GM12873 (cell line): ENCODE measurements at regions not wholly inside any gene's neighbourhood (a gene's known extent, or its start where the extent isn't known, plus 50 kb on each side); places are given as distances from the start of the nearest gene placed in this dataset.
A peak's percentile ranks its signal among the peaks of the same experiment; 100 is the strongest.

Experiments used
- CTCF ChIP-seq: IDR thresholded peaks from 2 replicates; pipeline ENCODE4 v1.5.1; 2012; ENCODE audit warnings: low read depth, mild to moderate bottlenecking, moderate library complexity, low read length, control low read depth; ENCODE audit not compliant: insufficient read depth; ENCODE audit errors: missing control alignments

- TF ChIP-seq CTCF, result no peak
Measured at GRCh38 chr2:163897799-163898198, 162.0 kb upstream of the FIGN start.

GRCh38 chr2:163888591-163888990, 152.8 kb upstream of the FIGN start:
- no peak for TF ChIP-seq CTCF

- no peak for TF ChIP-seq CTCF
Measured at GRCh38 chr2:163887182-163887581, 151.4 kb upstream of the FIGN start.

GRCh38 chr2:163884416-163884815, 148.6 kb upstream of the FIGN start:
- TF ChIP-seq CTCF, result no peak

GRCh38 chr2:163878718-163879117, 142.9 kb upstream of the FIGN start:
- TF ChIP-seq CTCF, result peak; percentile 70

- no peak for TF ChIP-seq CTCF
Measured at GRCh38 chr2:163877316-163877715, 141.5 kb upstream of the FIGN start.

- no peak for TF ChIP-seq CTCF
Measured at GRCh38 chr2:163863073-163863472, 127.3 kb upstream of the FIGN start.
